COLO668 (cell line): ENCODE measurements at regions not wholly inside any gene's neighbourhood (a gene's known extent, or its start where the extent isn't known, plus 50 kb on each side); places are given as distances from the start of the nearest gene placed in this dataset.
"Not testable (repeated sequence)": the region's sequence is repeated elsewhere in the genome, so short reads cannot be mapped to it uniquely, and the experiment has no call there.

ENCODE experiments used
- DNase-seq: peaks from one replicate; lab custom pipeline; 2025; ENCODE audit not compliant: unreplicated experiment; lab: John Stamatoyannopoulos, UW

DNA sequence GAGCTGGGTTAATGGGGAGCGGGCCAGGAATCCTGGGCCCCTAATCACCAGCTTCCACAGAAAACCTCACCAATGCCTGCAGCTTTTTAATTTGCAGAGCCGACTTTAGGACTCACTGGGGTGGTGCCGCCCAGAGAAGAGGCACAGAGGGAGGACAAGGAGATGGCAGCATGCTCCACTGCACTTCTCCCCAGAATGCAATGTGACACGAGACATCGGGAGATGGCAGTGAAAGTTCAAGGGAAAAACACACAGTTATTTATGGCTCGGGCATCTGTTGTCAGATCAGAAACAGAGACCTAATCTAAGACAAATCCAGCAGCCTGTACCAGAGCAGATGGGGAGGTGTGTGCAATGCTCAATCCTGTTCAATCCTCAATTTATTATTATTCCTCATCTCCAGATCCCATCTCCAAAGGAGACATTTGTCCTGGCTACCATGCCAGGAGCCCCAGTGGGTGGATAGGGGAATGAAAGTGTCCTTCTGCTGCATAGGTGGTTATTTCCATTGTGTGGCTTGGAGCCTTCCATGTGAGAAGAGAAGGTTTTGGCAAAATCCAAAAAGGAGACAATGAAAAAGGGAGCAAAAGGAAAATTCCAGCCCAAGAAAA lies 250.0 kb downstream of the NXPE2 start:
- DNase-seq = no peak

- no peak for DNase-seq
Measured at GRCh38 chr11:114929351-114930000, 251.1 kb downstream of the NXPE2 start.

GRCh38 chr11:114938799-114939198 lies 260.5 kb downstream of the NXPE2 start:
- no peak for DNase-seq

GRCh38 chr11:114942207-114942606 lies 263.9 kb downstream of the NXPE2 start:
- no peak for DNase-seq

DNA sequence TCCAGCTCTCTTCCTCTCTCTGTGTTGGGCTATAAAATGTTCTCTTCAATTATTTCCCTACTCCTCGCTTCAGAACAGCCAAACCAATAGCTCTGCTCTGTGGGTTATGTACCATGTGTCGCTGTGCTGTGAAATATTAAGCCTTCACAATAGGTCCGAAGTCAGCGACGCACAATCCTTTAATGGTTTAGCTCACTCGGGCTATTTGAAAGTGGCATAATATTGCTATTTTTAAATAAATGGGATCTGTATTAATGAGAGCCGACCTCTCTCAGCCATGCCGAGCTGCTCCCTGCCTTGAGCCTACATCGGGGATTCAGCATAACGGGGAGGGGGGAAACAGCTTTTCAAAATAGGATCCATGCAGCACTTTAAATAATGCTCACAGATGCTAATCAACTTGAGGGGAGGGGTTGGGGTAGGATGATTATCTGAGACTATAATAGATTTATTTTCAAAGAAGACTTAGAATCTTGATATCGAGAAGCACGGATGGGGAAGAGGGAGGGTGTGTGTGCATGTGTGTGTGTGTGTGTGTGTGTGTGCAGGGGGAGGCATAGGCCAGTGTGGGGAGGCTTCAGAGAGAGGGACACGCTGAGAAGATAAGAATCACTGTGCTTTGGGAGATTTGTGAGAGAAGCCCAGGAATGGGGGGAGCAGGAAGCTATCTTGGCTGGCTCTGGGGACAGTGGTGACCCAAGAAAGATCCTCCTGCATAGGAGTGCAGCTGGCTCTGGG lies 271.5 kb downstream of the NXPE2 start:
- DNase-seq = no peak

- no peak for DNase-seq
Measured at GRCh38 chr11:114953039-114953438, 274.7 kb downstream of the NXPE2 start.

DNA sequence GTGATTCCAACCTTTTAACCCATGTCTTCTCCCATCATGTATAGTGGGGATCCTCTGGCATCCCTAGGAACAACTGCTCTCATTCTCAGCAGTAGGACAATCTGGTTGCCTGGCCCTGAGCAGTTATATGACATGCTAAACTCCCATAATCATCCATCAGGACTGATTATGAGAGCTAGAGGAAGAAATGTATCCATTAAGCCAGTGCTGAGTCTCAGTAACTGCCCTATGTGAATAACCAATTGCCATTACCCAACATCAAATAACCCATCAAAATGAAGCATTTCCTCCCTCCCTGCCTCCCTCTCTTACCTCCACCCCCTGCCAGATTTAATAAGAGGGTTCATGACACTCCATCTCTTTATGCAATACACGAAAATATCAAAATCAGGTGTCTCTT lies 277.6 kb downstream of the NXPE2 start:
- no peak for DNase-seq

GRCh38 chr11:114956566-114956965 lies 278.2 kb downstream of the NXPE2 start:
- DNase-seq = no peak

GRCh38 chr11:114959953-114960505 lies 281.7 kb downstream of the NXPE2 start:
- DNase-seq = no peak

GRCh38 chr11:114960819-114961218 lies 282.5 kb downstream of the NXPE2 start:
- not testable (repeated sequence) for DNase-seq

- DNase-seq = no peak
Measured at GRCh38 chr11:114964676-114965214, 286.4 kb downstream of the NXPE2 start.

DNA sequence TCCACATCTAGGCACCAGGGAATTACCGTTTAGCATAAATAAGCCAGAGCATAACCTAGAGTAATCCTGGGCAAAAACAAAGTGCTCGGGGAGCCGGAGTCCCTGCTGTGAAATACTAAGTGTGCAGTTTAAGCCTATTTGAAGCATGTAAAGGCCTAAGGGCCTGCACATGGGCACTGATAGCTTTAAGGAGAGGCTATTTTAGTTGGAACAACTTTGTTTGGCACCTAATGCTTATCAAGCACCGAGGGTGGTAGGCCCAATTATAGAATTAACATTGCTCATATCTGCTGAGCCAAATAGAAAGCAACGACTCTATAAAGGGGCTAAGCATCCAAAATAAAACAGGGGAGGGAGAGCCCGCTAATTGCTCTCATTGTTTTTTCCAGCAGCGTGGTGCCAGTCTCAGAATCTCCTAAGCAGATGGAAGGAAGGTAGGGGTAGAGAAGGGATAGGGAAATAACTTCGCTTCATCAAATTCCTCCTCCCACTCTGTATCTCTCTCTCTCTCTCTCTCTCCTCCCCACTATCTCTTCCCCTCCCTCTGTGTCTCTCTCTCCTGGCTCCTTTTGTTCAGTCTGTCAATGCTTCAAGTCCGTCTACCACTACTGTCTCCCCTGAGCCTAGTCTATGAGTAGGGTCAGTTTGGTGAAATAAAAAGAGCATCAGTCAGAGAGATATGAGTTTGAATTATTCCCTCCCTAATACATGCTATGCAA lies 292.8 kb downstream of the NXPE2 start:
- no peak for DNase-seq

DNA sequence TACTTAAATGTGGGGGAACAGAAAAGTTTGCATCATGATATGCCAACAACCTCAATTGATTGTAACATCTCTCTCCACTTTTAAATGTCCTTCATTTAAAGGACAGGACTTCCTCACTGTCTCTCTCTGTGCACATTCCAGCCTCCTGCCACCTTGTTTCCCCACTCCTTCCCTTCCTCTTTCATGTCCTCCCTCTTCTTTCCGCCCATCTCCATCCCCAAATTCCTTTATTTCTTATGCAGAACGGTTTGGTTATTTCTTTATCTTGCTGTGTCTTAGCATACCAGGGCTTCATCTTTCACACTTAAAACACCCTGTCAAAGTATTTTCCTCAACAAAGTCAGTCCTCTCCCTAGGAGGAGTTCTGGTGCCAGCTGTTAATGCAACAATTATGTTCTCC lies 293.8 kb downstream of the NXPE2 start:
- no peak for DNase-seq

DNA sequence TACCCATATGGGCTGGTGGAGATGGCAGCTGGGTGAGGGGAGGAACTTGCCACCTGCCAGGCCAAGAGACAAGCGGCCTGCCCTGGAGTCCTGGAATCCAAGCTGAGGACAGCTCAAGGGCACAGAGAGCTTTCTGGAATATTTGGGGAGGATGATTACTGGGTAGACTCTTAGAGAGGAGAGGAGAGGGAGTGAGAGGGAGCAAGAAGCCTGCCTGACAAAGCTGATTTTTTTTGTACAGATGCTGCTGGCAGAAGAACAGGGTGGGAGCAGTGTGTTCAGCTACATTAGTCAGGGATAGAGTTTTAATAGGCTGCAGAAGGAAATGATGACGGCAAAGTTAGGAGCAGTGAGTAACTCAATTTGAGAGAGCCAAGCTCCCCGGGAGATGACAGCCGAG lies 299.3 kb downstream of the NXPE2 start:
- DNase-seq = no peak

DNA sequence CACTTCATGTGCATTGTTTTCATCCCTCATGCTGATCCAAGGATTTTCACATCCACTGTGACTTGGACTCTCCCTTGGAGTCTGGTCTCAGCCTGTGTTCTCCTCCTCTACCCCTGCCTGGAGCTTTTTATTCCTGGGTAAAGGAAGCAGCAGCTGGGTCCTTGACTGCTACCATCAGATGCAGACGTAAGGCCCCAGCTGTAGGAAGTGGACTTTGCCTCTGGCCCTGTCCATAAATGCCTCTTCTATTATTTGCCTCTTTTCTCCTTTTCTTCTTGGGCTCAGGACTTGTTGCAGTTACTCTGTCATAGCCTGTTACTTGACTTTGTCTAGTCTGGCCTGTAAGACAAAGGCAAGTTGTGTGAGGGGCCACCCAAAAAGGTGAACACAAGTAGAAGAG lies 303.8 kb downstream of the NXPE2 start:
- DNase-seq = peak; percentile 14

- DNase-seq = no peak
Measured at GRCh38 chr11:114984611-114985163, 306.4 kb downstream of the NXPE2 start.

- DNase-seq = no peak
Measured at GRCh38 chr11:114986365-114986764, 308.0 kb downstream of the NXPE2 start.

GRCh38 chr11:114987186-114987760 lies 308.9 kb downstream of the NXPE2 start:
- DNase-seq = no peak

DNA sequence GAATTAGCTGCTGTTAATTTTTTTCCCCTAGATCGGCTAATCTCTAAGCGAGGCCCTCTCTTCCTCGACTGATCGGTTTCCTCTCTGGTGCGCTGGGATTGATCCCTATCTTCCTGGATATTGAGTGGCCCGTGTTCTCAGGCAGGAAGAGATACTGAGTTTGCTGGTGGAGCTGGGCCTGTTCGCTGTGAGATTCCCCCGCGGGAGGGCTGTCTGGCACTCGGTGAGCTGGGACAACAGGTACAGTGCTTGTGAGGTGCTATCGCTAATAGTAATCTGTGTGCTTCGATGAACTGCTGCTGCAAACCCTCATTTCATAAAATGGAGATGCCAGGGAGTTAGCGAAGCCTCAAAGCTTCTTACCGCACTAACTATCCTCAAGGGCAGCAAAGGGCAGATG lies 310.3 kb downstream of the NXPE2 start:
- DNase-seq = no peak

DNA sequence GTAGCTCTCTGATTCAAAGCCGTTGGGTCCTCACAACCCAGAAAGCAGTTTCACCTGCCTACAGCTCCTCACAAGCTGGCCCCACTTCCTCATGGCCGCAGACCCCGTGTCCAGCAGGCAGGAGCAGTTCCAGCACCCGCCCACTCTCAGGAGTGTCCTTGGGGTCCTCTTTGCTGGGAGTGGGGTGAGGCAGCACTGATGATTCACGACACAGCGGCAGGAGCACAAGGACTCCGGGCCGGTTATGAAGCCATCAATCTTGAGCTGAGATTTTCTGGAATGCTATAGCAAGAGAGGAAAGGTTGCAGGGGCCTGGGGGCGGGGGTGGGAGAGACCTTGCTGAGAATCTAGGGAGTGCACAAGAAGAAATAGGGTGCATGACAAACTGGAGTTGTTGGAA lies 311.2 kb downstream of the NXPE2 start:
- DNase-seq = no peak
